ENCODE measurements at regions not wholly inside any gene's neighbourhood (a gene's known extent, or its start where the extent isn't known, plus 50 kb on each side); places are given as distances from the start of the nearest gene placed in this dataset.

DNA sequence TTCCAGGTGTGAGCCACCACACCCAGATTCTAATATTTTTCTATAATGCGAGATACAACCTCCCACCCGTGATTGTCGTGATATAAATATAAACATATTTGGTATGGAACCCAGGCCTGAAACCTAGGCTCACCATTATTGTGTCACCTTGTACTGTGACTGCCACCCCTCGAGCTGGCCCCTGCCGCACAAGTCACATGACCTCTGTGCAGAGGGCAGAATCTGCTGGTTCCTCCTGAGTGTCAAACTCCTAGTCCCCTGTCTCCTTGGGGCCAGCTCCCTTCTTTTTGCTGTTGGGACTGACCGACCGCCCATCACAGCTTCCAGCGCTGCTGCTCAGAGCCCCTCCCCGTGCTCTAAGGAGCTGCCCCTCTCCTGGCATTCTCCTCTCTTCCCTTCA lies 86.4 kb downstream of the RSPH3 start:
- no peak for TF ChIP-seq ZNF274 (IDR thresholded peaks at IDR 0.05; ENCODE audit: borderline replicate concordance, extremely low read depth, low read length)
- TF ChIP-seq, protein P1, sequence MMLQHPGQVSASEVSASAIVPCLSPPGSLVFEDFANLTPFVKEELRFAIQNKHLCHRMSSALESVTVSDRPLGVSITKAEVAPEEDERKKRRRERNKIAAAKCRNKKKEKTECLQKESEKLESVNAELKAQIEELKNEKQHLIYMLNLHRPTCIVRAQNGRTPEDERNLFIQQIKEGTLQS (IDR thresholded peaks at IDR 0.05; ENCODE audit: insufficient read depth, low read depth, low read length) = no peak
- no peak for TF ChIP-seq USF2 (IDR thresholded peaks at IDR 0.05; ENCODE audit: low read length)
- TF ChIP-seq, protein P2, sequence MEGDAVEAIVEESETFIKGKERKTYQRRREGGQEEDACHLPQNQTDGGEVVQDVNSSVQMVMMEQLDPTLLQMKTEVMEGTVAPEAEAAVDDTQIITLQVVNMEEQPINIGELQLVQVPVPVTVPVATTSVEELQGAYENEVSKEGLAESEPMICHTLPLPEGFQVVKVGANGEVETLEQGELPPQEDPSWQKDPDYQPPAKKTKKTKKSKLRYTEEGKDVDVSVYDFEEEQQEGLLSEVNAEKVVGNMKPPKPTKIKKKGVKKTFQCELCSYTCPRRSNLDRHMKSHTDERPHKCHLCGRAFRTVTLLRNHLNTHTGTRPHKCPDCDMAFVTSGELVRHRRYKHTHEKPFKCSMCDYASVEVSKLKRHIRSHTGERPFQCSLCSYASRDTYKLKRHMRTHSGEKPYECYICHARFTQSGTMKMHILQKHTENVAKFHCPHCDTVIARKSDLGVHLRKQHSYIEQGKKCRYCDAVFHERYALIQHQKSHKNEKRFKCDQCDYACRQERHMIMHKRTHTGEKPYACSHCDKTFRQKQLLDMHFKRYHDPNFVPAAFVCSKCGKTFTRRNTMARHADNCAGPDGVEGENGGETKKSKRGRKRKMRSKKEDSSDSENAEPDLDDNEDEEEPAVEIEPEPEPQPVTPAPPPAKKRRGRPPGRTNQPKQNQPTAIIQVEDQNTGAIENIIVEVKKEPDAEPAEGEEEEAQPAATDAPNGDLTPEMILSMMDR (IDR thresholded peaks at IDR 0.05; ENCODE audit: control extremely low read depth in 1 of 3, insufficient read depth in 1 of 3, low read depth in 1 of 3, low read length in 3 of 3) = no peak
- no peak for TF ChIP-seq POLR2AphosphoS5 (IDR thresholded peaks at IDR 0.05; ENCODE audit: low read depth, low read length)
- no peak for TF ChIP-seq KDM5A (IDR thresholded peaks at IDR 0.05; ENCODE audit: low read length)
- no peak for TF ChIP-seq CHD2 (IDR thresholded peaks at IDR 0.05; ENCODE audit: low read length)
- no peak for TF ChIP-seq HDAC6 (IDR thresholded peaks at IDR 0.05; ENCODE audit: low read depth, low read length)
- no peak for TF ChIP-seq KDM1A (IDR thresholded peaks at IDR 0.05; ENCODE audit: borderline replicate concordance, low read length)
- TF ChIP-seq POLR2A (IDR thresholded peaks at IDR 0.05; ENCODE audit: control extremely low read depth in 1 of 2, low read depth in 2 of 2, low read length in 2 of 2) = no peak
- TF ChIP-seq CREB1 (IDR thresholded peaks at IDR 0.05) = no peak
- no peak for TF ChIP-seq GABPA (IDR thresholded peaks at IDR 0.05; ENCODE audit: borderline replicate concordance, insufficient read depth, low read length)
- no peak for TF ChIP-seq EP300 (IDR thresholded peaks at IDR 0.05; ENCODE audit: borderline replicate concordance in 1 of 2, low read depth in 2 of 2, low read length in 2 of 2)
- TF ChIP-seq CHD1 (IDR thresholded peaks at IDR 0.05; ENCODE audit: low read depth, low read length) = no peak

Measured in H1 (cell line).